ENCODE measurements at regions not wholly inside any gene's neighbourhood (a gene's known extent, or its start where the extent isn't known, plus 50 kb on each side); places are given as distances from the start of the nearest gene placed in this dataset.

DNA sequence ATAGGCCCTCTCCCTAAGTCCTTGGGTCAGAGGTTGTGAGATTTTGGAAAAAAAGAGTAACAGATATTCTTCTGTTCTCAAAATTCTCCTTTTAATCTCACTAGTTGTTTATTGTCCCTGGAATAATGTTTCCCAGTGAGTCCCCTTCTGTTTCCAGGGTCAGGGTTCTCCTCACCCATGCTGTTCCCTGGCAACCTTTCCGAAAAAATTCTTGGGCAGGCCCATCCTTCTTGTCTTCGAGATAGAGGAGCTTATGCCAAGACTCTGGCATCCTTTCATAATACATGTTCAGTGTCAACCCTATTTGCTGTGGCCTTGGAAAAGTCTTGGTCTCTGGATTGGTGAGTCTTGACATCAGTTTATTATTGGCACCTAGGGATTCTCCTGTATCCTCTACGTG is 212.4 kb upstream of the FAR2 start:
- TF ChIP-seq EZH2 (IDR thresholded peaks at IDR 0.05) (no peak), EZH2phosphoT487 (IDR thresholded peaks at IDR 0.05) (no peak)
- TF ChIP-seq, protein P1, sequence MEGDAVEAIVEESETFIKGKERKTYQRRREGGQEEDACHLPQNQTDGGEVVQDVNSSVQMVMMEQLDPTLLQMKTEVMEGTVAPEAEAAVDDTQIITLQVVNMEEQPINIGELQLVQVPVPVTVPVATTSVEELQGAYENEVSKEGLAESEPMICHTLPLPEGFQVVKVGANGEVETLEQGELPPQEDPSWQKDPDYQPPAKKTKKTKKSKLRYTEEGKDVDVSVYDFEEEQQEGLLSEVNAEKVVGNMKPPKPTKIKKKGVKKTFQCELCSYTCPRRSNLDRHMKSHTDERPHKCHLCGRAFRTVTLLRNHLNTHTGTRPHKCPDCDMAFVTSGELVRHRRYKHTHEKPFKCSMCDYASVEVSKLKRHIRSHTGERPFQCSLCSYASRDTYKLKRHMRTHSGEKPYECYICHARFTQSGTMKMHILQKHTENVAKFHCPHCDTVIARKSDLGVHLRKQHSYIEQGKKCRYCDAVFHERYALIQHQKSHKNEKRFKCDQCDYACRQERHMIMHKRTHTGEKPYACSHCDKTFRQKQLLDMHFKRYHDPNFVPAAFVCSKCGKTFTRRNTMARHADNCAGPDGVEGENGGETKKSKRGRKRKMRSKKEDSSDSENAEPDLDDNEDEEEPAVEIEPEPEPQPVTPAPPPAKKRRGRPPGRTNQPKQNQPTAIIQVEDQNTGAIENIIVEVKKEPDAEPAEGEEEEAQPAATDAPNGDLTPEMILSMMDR (IDR thresholded peaks at IDR 0.05): no peak
